ENCODE measurements at regions not wholly inside any gene's neighbourhood (a gene's known extent, or its start where the extent isn't known, plus 50 kb on each side); places are given as distances from the start of the nearest gene placed in this dataset.

GRCh38 chr10:10792681-10793080 lies 225.0 kb upstream of the CELF2 start:
- Histone ChIP-seq H3K4me3 (ENCODE audit: low read length) (no peak overlapping the region), H3K27me3 (ENCODE audit: control insufficient read depth in 1 of 2, insufficient read depth in 2 of 2, low read length in 2 of 2) (no peaks in the 10 kb centered on the region), H3K4me1 (ENCODE audit: insufficient read depth, low read length) (no peaks in the 10 kb centered on the region), H3K36me3 (ENCODE audit: insufficient read depth, low read length) (no peaks in the 10 kb centered on the region), H3K9me3 (ENCODE audit: control insufficient read depth in 1 of 2, insufficient read depth in 1 of 2, low read length in 2 of 2) (no peaks in the 10 kb centered on the region), H3K27ac (ENCODE audit: low read depth in 1 of 2, low read length in 2 of 2) (no peak overlapping the region)
- no peaks in the 10 kb centered on the region for H3K36me3 Mint-ChIP-seq (ENCODE audit: low read depth)
- no peak for TF ChIP-seq CTCF (IDR thresholded peaks at IDR 0.05)
- ChIA-PET CTCF (no interaction called here), POLR2A (no interaction called here)
- H3K4me3 Mint-ChIP-seq, result no peak overlapping the region
- H3K27ac Mint-ChIP-seq, result no peak overlapping the region
- peaks cover 47% of the 10 kb centered on the region for H3K27me3 Mint-ChIP-seq
- ATAC-seq (ENCODE audit: poor library complexity), result no peak
- intact Hi-C loops (cut with DNase I, micrococcal nuclease), result no loop called here
- H3K4me1 Mint-ChIP-seq (ENCODE audit: low read depth), result no peaks in the 10 kb centered on the region
- no peaks in the 10 kb centered on the region for H3K9me3 Mint-ChIP-seq
- no peak for DNase-seq

DNA sequence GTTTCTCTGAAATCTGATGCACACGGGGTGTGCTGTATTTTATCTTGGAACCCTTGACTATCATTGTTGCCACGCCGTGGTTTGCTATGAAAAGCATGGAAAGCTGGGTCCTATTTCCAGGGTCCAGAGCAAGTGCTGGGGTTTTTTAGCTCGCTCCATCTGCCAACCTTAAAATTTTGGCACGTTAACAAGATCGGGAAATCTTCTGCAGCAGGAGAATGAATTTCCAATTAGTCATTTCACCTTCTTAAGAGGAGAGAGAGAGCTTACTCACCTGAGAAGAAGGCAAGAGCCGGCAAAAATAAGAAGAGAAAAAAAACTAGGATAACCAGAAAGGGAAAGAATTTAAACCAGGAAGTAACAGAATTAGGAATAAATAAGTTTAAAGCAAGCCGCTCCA lies 223.6 kb upstream of the CELF2 start:
- H3K4me3 ChIP-seq (ENCODE audit: low read length), result no peak overlapping the region
- Mint-ChIP-seq H3K4me3 (no peak overlapping the region), H3K27ac (no peak overlapping the region), H3K4me1 (ENCODE audit: low read depth) (no peaks in the 10 kb centered on the region), H3K27me3 (peaks cover 47% of the 10 kb centered on the region), H3K9me3 (no peaks in the 10 kb centered on the region), H3K36me3 (ENCODE audit: low read depth) (no peaks in the 10 kb centered on the region)
- ATAC-seq (ENCODE audit: poor library complexity) (no peak), DNase-seq (no peak)
- no peaks in the 10 kb centered on the region for H3K36me3 ChIP-seq (ENCODE audit: insufficient read depth, low read length)
- CTCF ChIA-PET, result no interaction called here
- H3K9me3 ChIP-seq (ENCODE audit: control insufficient read depth in 1 of 2, insufficient read depth in 1 of 2, low read length in 2 of 2), result peaks cover 0 to 6% of the 10 kb centered on the region in 2 experiments
- POLR2A ChIA-PET, result no interaction called here
- no peaks in the 10 kb centered on the region for H3K4me1 ChIP-seq (ENCODE audit: insufficient read depth, low read length)
- TF ChIP-seq CTCF (IDR thresholded peaks at IDR 0.05), result no peak
- no peaks in the 10 kb centered on the region for H3K27me3 ChIP-seq (ENCODE audit: control insufficient read depth in 1 of 2, insufficient read depth in 2 of 2, low read length in 2 of 2)
- no peak overlapping the region for H3K27ac ChIP-seq (ENCODE audit: low read depth in 1 of 2, low read length in 2 of 2)
- intact Hi-C loops (cut with DNase I, micrococcal nuclease), result no loop called here

DNA sequence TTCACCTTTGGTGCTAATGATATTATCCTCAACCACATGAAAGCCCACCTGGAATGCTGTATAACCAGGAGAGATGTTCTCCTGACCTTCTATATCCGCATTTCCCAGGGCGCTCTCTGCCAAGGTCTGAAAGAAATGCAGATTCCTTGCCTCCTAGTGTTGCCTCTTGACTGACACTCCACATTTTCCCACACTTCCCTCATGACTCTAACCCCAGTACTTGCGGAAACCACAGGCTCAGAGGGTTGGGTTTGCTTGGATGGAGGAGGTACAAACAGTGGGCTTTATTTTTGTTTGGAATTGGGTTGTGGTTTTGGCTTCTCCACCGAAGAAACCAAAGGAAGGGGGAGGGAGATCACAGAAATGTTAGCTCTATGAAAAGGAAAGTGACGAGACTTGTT lies 222.9 kb upstream of the CELF2 start:
- peaks cover 47% of the 10 kb centered on the region for H3K27me3 Mint-ChIP-seq
- no peak for TF ChIP-seq CTCF (IDR thresholded peaks at IDR 0.05)
- no peaks in the 10 kb centered on the region for H3K4me1 Mint-ChIP-seq (ENCODE audit: low read depth)
- no peak for DNase-seq
- H3K27ac ChIP-seq (ENCODE audit: low read depth in 1 of 2, low read length in 2 of 2), result no peak overlapping the region
- no peaks in the 10 kb centered on the region for H3K27me3 ChIP-seq (ENCODE audit: control insufficient read depth in 1 of 2, insufficient read depth in 2 of 2, low read length in 2 of 2)
- ATAC-seq (ENCODE audit: poor library complexity), result no peak
- H3K4me3 Mint-ChIP-seq, result no peak overlapping the region
- peaks cover 0 to 6% of the 10 kb centered on the region in 2 experiments for H3K9me3 ChIP-seq (ENCODE audit: control insufficient read depth in 1 of 2, insufficient read depth in 1 of 2, low read length in 2 of 2)
- H3K27ac Mint-ChIP-seq, result no peak overlapping the region
- H3K9me3 Mint-ChIP-seq, result no peaks in the 10 kb centered on the region
- ChIA-PET CTCF (no interaction called here), POLR2A (no interaction called here)
- H3K36me3 Mint-ChIP-seq (ENCODE audit: low read depth), result no peaks in the 10 kb centered on the region
- intact Hi-C loops (cut with DNase I, micrococcal nuclease), result no loop called here
- no peaks in the 10 kb centered on the region for H3K4me1 ChIP-seq (ENCODE audit: insufficient read depth, low read length)
- no peaks in the 10 kb centered on the region for H3K36me3 ChIP-seq (ENCODE audit: insufficient read depth, low read length)
- H3K4me3 ChIP-seq (ENCODE audit: low read length), result no peak overlapping the region

All from CD4-positive, alpha-beta T cell (primary cell).